ENCODE measurements at regions not wholly inside any gene's neighbourhood (a gene's known extent, or its start where the extent isn't known, plus 50 kb on each side); places are given as distances from the start of the nearest gene placed in this dataset.

DNA sequence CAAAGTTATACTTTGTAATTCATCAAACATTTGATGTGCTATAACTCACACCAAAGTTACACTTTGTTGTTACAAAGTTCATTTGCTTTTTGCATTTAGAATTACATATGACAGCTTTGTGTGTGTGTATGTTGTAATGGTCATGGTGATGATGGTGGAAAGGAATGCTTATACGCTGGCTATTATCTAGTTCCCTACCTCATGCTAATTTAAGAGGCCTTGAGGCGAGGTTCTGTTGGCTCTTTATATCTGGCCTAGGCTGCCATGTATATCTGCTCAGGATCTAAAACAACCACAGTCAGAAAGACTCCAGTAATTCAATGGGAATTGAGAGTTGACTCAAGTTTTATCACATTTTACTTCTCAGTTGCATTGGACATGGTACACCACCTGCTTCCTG, 123.4 kb downstream of the SLC17A6 start:
- TF ChIP-seq RAD21 (CRISPR knock-in tag; conservative IDR thresholded peaks at IDR 0.05 in 1 of 2, IDR thresholded peaks at IDR 0.05 in 1 of 2): no peak
- TF ChIP-seq ZNF764 (CRISPR knock-in tag; IDR thresholded peaks at IDR 0.05; ENCODE audit: low read depth): no peak
- TF ChIP-seq YY1 (IDR thresholded peaks at IDR 0.05; ENCODE audit: borderline replicate concordance in 1 of 3, control insufficient read depth in 1 of 3, extremely low read depth in 1 of 3, insufficient read depth in 3 of 3, insufficient read length in 1 of 3, insufficient replicate concordance in 2 of 3, low read depth in 1 of 3, low read length in 2 of 3): no peak
- TF ChIP-seq KLF10 (CRISPR knock-in tag; IDR thresholded peaks at IDR 0.05): no peak
- TF ChIP-seq CC2D1A (IDR thresholded peaks at IDR 0.05): no peak
- TF ChIP-seq POLR2AphosphoS5 (IDR thresholded peaks at IDR 0.05; ENCODE audit: control insufficient read depth, insufficient read depth, low read depth, low read length): no peak
- TF ChIP-seq GATA2 (CRISPR knock-in tag; IDR thresholded peaks at IDR 0.05): no peak
